Coronary artery (tissue), 2 donors: ENCODE measurements at regions not wholly inside any gene's neighbourhood (a gene's known extent, or its start where the extent isn't known, plus 50 kb on each side); places are given as distances from the start of the nearest gene placed in this dataset.
"Not testable (repeated sequence)": the region's sequence is repeated elsewhere in the genome, so short reads cannot be mapped to it uniquely, and the experiment has no call there.

ENCODE experiments used
- DNase-seq: peaks from one replicate; pipeline ENCODE4 v3.0.0-alpha.2; 2017; ENCODE audit warnings: low spot score
- H3K27ac ChIP-seq, 2 donors: fragments of 200-600 bp; sonication (generic); one replicate each; pipeline ENCODE4 v1.5.1; 2016 to 2019
- H3K4me3 ChIP-seq: fragments of 200-600 bp; sonication (generic); 2 replicates; pipeline ENCODE4 v1.5.1; 2016; ENCODE audit warnings: mild to moderate bottlenecking, moderate library complexity
- CTCF ChIP-seq: fragments of 200-600 bp; sonication (generic); IDR thresholded peaks from one replicate; pipeline ENCODE4 v1.5.1; 2019; ENCODE audit warnings: antibody characterized with exemption

GRCh38 chr5:154653418-154653763 lies 101.8 kb upstream of the LARP1 start:
- no peak for DNase-seq
- TF ChIP-seq CTCF: no peak
- no peak overlapping the region for H3K4me3 ChIP-seq
- H3K27ac ChIP-seq: no peak overlapping the region

- Histone ChIP-seq H3K27ac (no peak overlapping the region), H3K4me3 (no peak overlapping the region)
- DNase-seq: no peak
- no peak for TF ChIP-seq CTCF
These were observed 102.3 kb upstream of the LARP1 start for GRCh38 chr5:154652746-154653417.

GRCh38 chr5:154651795-154652194 lies 103.4 kb upstream of the LARP1 start:
- not testable (repeated sequence) for H3K27ac ChIP-seq, H3K4me3 ChIP-seq, DNase-seq

- no peak overlapping the region for H3K27ac ChIP-seq
- no peak overlapping the region for H3K4me3 ChIP-seq
- DNase-seq: no peak
- TF ChIP-seq CTCF: no peak
These were observed 106.5 kb upstream of the LARP1 start for GRCh38 chr5:154648706-154649105.

- no peak for TF ChIP-seq CTCF
- DNase-seq: no peak
- H3K27ac ChIP-seq: no peak overlapping the region
These were observed 106.9 kb upstream of the LARP1 start for GRCh38 chr5:154648229-154648628.

GRCh38 chr5:154647761-154648145 lies 107.4 kb upstream of the LARP1 start:
- TF ChIP-seq CTCF: no peak
- no peak for DNase-seq
- peak overlapping the region; percentile 62 for H3K4me3 ChIP-seq
- H3K27ac ChIP-seq: no peak overlapping the region

More at GRCh38 chr5:154648229-154648628, 106.9 kb upstream of the LARP1 start:
- no peak overlapping the region for H3K4me3 ChIP-seq

GRCh38 chr5:154647114-154647760 lies 107.9 kb upstream of the LARP1 start:
- TF ChIP-seq CTCF: no peak
- Histone ChIP-seq H3K4me3 (peak overlapping the region; percentile 62), H3K27ac (no peak overlapping the region)
- DNase-seq: no peak
